ENCODE measurements at regions not wholly inside any gene's neighbourhood (a gene's known extent, or its start where the extent isn't known, plus 50 kb on each side); places are given as distances from the start of the nearest gene placed in this dataset.

DNA sequence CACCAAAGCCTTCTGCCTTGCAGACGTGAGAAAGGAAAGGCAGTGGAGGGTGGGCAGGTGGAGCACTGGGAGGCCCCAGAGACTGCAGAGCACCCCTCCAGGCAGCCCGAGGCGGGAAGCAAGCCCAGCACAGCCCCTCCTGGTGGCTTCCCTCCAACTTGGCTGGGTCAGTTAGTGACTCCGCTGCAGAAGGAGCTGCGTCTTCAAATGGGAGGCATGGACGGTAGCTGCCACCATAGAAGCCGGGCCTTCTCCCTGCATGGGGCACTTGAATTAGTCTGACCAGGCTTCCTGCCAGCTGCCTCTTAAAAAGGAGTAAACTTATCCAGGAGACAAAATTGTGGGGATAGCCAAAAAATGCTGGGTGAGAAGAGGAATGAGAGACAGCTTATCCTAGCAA is 88.0 kb upstream of the RPS6KA2 start:
- no peak overlapping the region for H3K4me3 Mint-ChIP-seq (ENCODE audit: low read depth, unreplicated experiment)
- DNase-seq: no peak
- peaks cover 16% of the 10 kb centered on the region for H3K27me3 Mint-ChIP-seq (ENCODE audit: unreplicated experiment)
- TF ChIP-seq, protein P1, sequence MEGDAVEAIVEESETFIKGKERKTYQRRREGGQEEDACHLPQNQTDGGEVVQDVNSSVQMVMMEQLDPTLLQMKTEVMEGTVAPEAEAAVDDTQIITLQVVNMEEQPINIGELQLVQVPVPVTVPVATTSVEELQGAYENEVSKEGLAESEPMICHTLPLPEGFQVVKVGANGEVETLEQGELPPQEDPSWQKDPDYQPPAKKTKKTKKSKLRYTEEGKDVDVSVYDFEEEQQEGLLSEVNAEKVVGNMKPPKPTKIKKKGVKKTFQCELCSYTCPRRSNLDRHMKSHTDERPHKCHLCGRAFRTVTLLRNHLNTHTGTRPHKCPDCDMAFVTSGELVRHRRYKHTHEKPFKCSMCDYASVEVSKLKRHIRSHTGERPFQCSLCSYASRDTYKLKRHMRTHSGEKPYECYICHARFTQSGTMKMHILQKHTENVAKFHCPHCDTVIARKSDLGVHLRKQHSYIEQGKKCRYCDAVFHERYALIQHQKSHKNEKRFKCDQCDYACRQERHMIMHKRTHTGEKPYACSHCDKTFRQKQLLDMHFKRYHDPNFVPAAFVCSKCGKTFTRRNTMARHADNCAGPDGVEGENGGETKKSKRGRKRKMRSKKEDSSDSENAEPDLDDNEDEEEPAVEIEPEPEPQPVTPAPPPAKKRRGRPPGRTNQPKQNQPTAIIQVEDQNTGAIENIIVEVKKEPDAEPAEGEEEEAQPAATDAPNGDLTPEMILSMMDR (IDR thresholded peaks at IDR 0.05; ENCODE audit: unreplicated experiment): no peak
- CTCF ChIA-PET: no interaction called here
- H3K27ac Mint-ChIP-seq (ENCODE audit: unreplicated experiment): no peak overlapping the region
- no TSS peak for BruUV-seq (replicated peaks)
- peaks cover 3% of the 10 kb centered on the region for H3K9me3 Mint-ChIP-seq (ENCODE audit: low read depth, unreplicated experiment)
- intact Hi-C loops (cut with micrococcal nuclease; ENCODE audit: unreplicated experiment): no loop called here
- H3K36me3 Mint-ChIP-seq (ENCODE audit: insufficient read depth, unreplicated experiment): no peaks in the 10 kb centered on the region
- no peaks in the 10 kb centered on the region for H3K4me1 Mint-ChIP-seq (ENCODE audit: low read depth, unreplicated experiment)

DNA sequence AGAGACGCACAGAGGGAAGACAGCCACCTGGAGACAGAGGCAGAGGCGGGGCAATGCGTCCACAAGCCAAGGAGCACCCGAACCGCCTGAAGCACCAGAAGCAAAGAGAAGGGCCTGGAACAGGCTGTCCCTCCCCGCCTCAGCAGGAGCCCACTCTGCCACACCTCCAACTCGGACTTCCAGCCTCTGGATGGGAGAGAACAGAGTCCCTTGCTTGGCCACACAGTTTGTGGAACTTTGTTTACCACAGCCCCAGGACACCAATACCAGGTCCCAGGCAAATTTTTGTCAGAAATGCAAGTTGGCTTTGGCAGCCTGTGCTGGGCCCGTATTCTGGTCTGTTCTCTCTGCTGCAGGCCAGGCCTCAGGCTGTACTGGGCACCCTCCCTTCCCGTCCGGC is 87.5 kb upstream of the RPS6KA2 start:
- CTCF ChIA-PET: no interaction called here
- BruUV-seq (replicated peaks): no TSS peak

DNA sequence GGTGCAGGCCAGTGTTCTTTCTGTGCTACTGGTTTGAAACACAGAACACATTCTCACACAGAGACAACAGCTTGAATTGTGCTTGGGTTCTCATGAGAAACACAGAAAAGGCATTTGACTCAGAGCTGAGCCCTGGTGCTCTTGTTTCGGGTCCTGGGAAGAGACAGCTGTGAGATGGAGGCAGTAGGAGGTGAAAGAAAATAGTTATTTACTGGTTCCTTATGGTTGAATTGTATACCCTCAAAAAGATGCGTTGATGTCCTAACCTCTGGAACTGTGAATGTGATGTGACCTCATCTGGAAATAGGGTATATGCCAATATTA is 87.1 kb upstream of the RPS6KA2 start:
- Mint-ChIP-seq H3K36me3 (ENCODE audit: insufficient read depth, unreplicated experiment) (no peaks in the 10 kb centered on the region), H3K4me1 (ENCODE audit: low read depth, unreplicated experiment) (no peaks in the 10 kb centered on the region), H3K4me3 (ENCODE audit: low read depth, unreplicated experiment) (no peak overlapping the region), H3K27me3 (ENCODE audit: unreplicated experiment) (peaks cover 16% of the 10 kb centered on the region), H3K27ac (ENCODE audit: unreplicated experiment) (no peak overlapping the region), H3K9me3 (ENCODE audit: low read depth, unreplicated experiment) (peaks cover 3% of the 10 kb centered on the region)
- no peak for DNase-seq
- TF ChIP-seq, protein P1 (IDR thresholded peaks at IDR 0.05; ENCODE audit: unreplicated experiment): no peak
- BruUV-seq (replicated peaks): no TSS peak
- CTCF ChIA-PET: no interaction called here
- intact Hi-C loops (cut with micrococcal nuclease; ENCODE audit: unreplicated experiment): no loop called here

More for the DNA sequence above, 87.5 kb upstream of the RPS6KA2 start:
- Mint-ChIP-seq H3K4me3 (ENCODE audit: low read depth, unreplicated experiment) (no peak overlapping the region), H3K9me3 (ENCODE audit: low read depth, unreplicated experiment) (peaks cover 3% of the 10 kb centered on the region), H3K27ac (ENCODE audit: unreplicated experiment) (no peak overlapping the region), H3K27me3 (ENCODE audit: unreplicated experiment) (peaks cover 16% of the 10 kb centered on the region), H3K4me1 (ENCODE audit: low read depth, unreplicated experiment) (no peaks in the 10 kb centered on the region), H3K36me3 (ENCODE audit: insufficient read depth, unreplicated experiment) (no peaks in the 10 kb centered on the region)
- DNase-seq: no peak
- intact Hi-C loops (cut with micrococcal nuclease; ENCODE audit: unreplicated experiment): no loop called here
- TF ChIP-seq, protein P1 (IDR thresholded peaks at IDR 0.05; ENCODE audit: unreplicated experiment): no peak

DNA sequence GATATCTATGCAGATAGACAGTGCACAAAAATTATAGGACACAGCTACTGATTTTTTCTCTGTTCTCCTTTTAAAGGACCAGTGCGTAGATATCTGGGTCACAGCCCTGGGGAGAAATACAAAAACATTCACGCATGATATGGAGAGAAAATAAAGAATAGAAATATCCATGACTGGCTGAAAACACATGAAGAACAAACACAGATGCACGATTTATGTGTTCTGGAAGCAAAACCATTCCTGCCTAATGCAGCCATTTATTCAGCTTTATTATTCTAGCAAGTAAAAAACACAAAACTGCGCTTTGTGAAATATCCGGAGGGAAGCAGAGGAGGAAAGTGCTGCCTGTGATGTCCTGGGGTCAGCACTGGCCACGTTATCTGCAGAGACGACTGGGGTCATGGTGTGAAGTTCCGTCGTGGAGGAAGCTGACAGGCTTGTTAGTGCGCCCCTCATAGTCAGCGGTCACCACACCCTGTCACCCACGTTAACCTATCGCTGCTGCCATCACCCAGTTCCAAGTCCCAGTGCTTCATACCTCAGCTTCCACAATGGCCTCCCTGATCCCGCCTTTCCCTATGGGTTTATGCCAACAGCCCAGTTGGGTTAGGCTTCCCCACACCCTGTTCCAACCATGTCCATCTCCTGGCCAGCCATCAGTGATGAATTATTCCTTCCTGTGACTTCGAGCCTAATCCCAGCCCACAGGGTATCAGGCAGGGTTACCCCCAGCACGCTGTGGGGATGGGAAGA is 86.6 kb upstream of the RPS6KA2 start:
- Mint-ChIP-seq H3K27ac (ENCODE audit: unreplicated experiment) (no peak overlapping the region), H3K4me3 (ENCODE audit: low read depth, unreplicated experiment) (no peak overlapping the region), H3K9me3 (ENCODE audit: low read depth, unreplicated experiment) (peaks cover 3% of the 10 kb centered on the region), H3K27me3 (ENCODE audit: unreplicated experiment) (peaks cover 16% of the 10 kb centered on the region), H3K4me1 (ENCODE audit: low read depth, unreplicated experiment) (no peaks in the 10 kb centered on the region), H3K36me3 (ENCODE audit: insufficient read depth, unreplicated experiment) (no peaks in the 10 kb centered on the region)
- BruUV-seq (replicated peaks): no TSS peak
- TF ChIP-seq, protein P1 (IDR thresholded peaks at IDR 0.05; ENCODE audit: unreplicated experiment): no peak
- CTCF ChIA-PET: interaction anchor here (0.7 kb wide), 1 partner anchor 32 kb away, joined by 3 read pairs; no protein-coding TSS in a partner anchor
- intact Hi-C loops (cut with micrococcal nuclease; ENCODE audit: unreplicated experiment): no loop called here
- DNase-seq: no peak

All from Calu3 (cell line).